Renal cortex interstitium (tissue), 11 donors: ENCODE measurements at regions not wholly inside any gene's neighbourhood (a gene's known extent, or its start where the extent isn't known, plus 50 kb on each side); places are given as distances from the start of the nearest gene placed in this dataset.

ENCODE experiments used
- DNase-seq, 11 donors: peaks; one replicate each; pipeline ENCODE4 v3.0.0-alpha.2; 2013; ENCODE audit warnings: low read depth in 9 of 11, low spot score in 4 of 11; ENCODE audit errors: extremely low read depth in 1 of 11

GRCh38 chr9:107431461-107431860 lies 58.1 kb downstream of the KLF4 start:
- no peak for DNase-seq

- DNase-seq: no peak
Measured at GRCh38 chr9:107430071-107430470, 59.5 kb downstream of the KLF4 start.

- DNase-seq: no peak
Measured at GRCh38 chr9:107426126-107426525, 63.4 kb downstream of the KLF4 start.

- DNase-seq: peak; percentile 37 to 76 (median 51)
Measured at GRCh38 chr9:107425101-107426025, 64.2 kb downstream of the KLF4 start.

GRCh38 chr9:107423540-107423939 lies 66.0 kb downstream of the KLF4 start:
- DNase-seq: no peak

- peak; percentile 37 to 74 (median 56) for DNase-seq
Measured at GRCh38 chr9:107422189-107423185, 67.1 kb downstream of the KLF4 start.

GRCh38 chr9:107410420-107410819 lies 79.1 kb downstream of the KLF4 start:
- no peak for DNase-seq

- DNase-seq: no peak
Measured at GRCh38 chr9:107409581-107410389, 79.8 kb downstream of the KLF4 start.

- DNase-seq: no peak
Measured at GRCh38 chr9:107407675-107408074, 81.9 kb downstream of the KLF4 start.

- no peak for DNase-seq
Measured at GRCh38 chr9:107405511-107405910, 84.1 kb downstream of the KLF4 start.

GRCh38 chr9:107404736-107405135 lies 84.8 kb downstream of the KLF4 start:
- no peak for DNase-seq

- DNase-seq: no peak
Measured at GRCh38 chr9:107404161-107404560, 85.4 kb downstream of the KLF4 start.

- no peak for DNase-seq
Measured at GRCh38 chr9:107397076-107398044, 92.2 kb downstream of the KLF4 start.

- no peak for DNase-seq
Measured at GRCh38 chr9:107394264-107394663, 95.3 kb downstream of the KLF4 start.

GRCh38 chr9:107390778-107391177 lies 98.8 kb downstream of the KLF4 start:
- no peak for DNase-seq

GRCh38 chr9:107390279-107390678 lies 99.3 kb downstream of the KLF4 start:
- DNase-seq: no peak

- DNase-seq: no peak
Measured at GRCh38 chr9:107389617-107390071, 99.9 kb downstream of the KLF4 start.

- DNase-seq: no peak
Measured at GRCh38 chr9:107388890-107389289, 100.7 kb downstream of the KLF4 start.
